K562 (cell line): ENCODE measurements at regions not wholly inside any gene's neighbourhood (a gene's known extent, or its start where the extent isn't known, plus 50 kb on each side); places are given as distances from the start of the nearest gene placed in this dataset.
A peak's percentile ranks its signal among the peaks of the same experiment; 100 is the strongest.

ENCODE experiments used
- CC2D1A ChIP-seq: fragments of 450-650 bp; IDR thresholded peaks from 2 replicates; pipeline ENCODE4 v1.6.1; 2017; ENCODE audit warnings: mild to moderate bottlenecking
- CREB1 ChIP-seq, 2 experiments: sonication (generic) in 1 of 2; formaldehyde crosslinking in 1 of 2; IDR thresholded peaks; 2 replicates each; pipeline versions ENCODE4 v1.6.1 to v1.8.0; 2012 to 2022; ENCODE audit warnings: inconsistent platforms in 1 of 2, mild to moderate bottlenecking in 1 of 2, missing genetic modification reagents in 1 of 2, moderate library complexity in 1 of 2
- GABPB1 ChIP-seq: sonication (generic); formaldehyde crosslinking; IDR thresholded peaks from 2 replicates; pipeline ENCODE4 v1.8.0; 2022; ENCODE audit warnings: mild to moderate bottlenecking, missing genetic modification reagents
- MYBL2 ChIP-seq, 2 experiments: fragments of 450-650 bp in 1 of 2; sonication (generic) in 1 of 2; formaldehyde crosslinking in 1 of 2; IDR thresholded peaks; 2 replicates each; pipeline versions ENCODE4 v1.6.1 to v1.8.1; 2017 to 2022; ENCODE audit warnings: borderline replicate concordance in 1 of 2, inconsistent platforms in 1 of 2, low read depth in 1 of 2, mild to moderate bottlenecking in 1 of 2, missing genetic modification reagents in 1 of 2, moderate library complexity in 1 of 2
- STAG1 ChIP-seq: sonication (generic); formaldehyde crosslinking; IDR thresholded peaks from 2 replicates; pipeline ENCODE4 v1.5.0; 2020; ENCODE audit warnings: missing genetic modification reagents, borderline replicate concordance
- TBL1XR1 ChIP-seq, 2 experiments: IDR thresholded peaks; 2 replicates each; pipeline ENCODE4 v1.6.1; 2012; ENCODE audit warnings: improper control_type of control experiment in 2 of 2, low read length in 2 of 2, mild to moderate bottlenecking in 1 of 2
- ZNF444 ChIP-seq: fragments of 250-450 bp; sonication (Bioruptor Pico); IDR thresholded peaks from 2 replicates; pipeline ENCODE4 v1.4.0; 2020; ENCODE audit warnings: mild to moderate bottlenecking, moderate library complexity
- TF ChIP-seq, protein P1 (sequence below), 3 experiments: IDR thresholded peaks in 2 of 3; conservative IDR thresholded peaks in 1 of 3; 2 replicates each; pipeline ENCODE4 v1.5.1; 2011 to 2012; ENCODE audit warnings: low read length in 3 of 3, mild to moderate bottlenecking in 3 of 3, control low read depth in 2 of 3, improper control_type of control experiment in 1 of 3, inconsistent platforms in 1 of 3, low read depth in 1 of 3, mixed read lengths in 1 of 3, moderate library complexity in 1 of 3; ENCODE audit not compliant: insufficient read depth in 2 of 3

DNA sequence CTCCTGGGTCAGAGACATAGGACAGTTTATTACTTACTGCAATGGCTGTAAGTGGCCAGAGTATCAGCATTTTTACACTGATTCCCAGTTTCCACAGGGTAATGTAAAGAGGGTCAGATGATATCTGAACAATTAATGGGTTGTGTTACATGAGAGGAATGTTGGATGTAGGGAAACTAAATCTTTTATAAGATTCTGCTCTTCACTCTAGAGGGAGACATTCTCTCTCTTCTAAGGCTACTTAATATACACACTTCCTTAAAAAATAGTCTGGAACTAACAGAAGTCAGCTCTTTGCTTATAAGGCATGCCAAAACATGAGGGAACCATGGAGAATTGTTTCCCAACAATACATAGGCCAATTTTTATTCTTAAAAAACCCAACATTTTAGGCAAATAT, 389.8 kb downstream of the ETNK1 start:
- no peak for TF ChIP-seq ZNF444 (CRISPR knock-in tag)
- no peak for TF ChIP-seq CREB1 (IDR thresholded peaks at IDR 0.05)
- TF ChIP-seq CREB1 (CRISPR knock-in tag; IDR thresholded peaks at IDR 0.05) = no peak
- no peak for TF ChIP-seq CC2D1A
- TF ChIP-seq, protein P1, sequence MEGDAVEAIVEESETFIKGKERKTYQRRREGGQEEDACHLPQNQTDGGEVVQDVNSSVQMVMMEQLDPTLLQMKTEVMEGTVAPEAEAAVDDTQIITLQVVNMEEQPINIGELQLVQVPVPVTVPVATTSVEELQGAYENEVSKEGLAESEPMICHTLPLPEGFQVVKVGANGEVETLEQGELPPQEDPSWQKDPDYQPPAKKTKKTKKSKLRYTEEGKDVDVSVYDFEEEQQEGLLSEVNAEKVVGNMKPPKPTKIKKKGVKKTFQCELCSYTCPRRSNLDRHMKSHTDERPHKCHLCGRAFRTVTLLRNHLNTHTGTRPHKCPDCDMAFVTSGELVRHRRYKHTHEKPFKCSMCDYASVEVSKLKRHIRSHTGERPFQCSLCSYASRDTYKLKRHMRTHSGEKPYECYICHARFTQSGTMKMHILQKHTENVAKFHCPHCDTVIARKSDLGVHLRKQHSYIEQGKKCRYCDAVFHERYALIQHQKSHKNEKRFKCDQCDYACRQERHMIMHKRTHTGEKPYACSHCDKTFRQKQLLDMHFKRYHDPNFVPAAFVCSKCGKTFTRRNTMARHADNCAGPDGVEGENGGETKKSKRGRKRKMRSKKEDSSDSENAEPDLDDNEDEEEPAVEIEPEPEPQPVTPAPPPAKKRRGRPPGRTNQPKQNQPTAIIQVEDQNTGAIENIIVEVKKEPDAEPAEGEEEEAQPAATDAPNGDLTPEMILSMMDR (IDR thresholded peaks at IDR 0.05 in 2 of 3, conservative IDR thresholded peaks at IDR 0.05 in 1 of 3; ENCODE audit: insufficient read depth in 2 of 3, low read depth in 1 of 3, low read length in 3 of 3) = 0 out of 6 replicates have a peak, but pooled peaks of 1 of the 3 experiments have one; percentile 8
- TF ChIP-seq TBL1XR1 (IDR thresholded peaks at IDR 0.05; ENCODE audit: low read length in 2 of 2) = no peak
- no peak for TF ChIP-seq MYBL2 (IDR thresholded peaks at IDR 0.05; ENCODE audit: low read depth)
- TF ChIP-seq MYBL2 (CRISPR knock-in tag; IDR thresholded peaks at IDR 0.05; ENCODE audit: borderline replicate concordance) = no peak
- no peak for TF ChIP-seq STAG1 (CRISPR knock-in tag)
- TF ChIP-seq GABPB1 (CRISPR knock-in tag) = no peak
